ENCODE measurements at regions not wholly inside any gene's neighbourhood (a gene's known extent, or its start where the extent isn't known, plus 50 kb on each side); places are given as distances from the start of the nearest gene placed in this dataset.
"Not testable (repeated sequence)": the region's sequence is repeated elsewhere in the genome, so short reads cannot be mapped to it uniquely, and the experiment has no call there.

GRCh38 chr6:163895162-163895561 is 480.6 kb downstream of the QKI start:
- no peak for DNase-seq

GRCh38 chr6:163893609-163894189 is 479.2 kb downstream of the QKI start:
- DNase-seq = no peak

GRCh38 chr6:163892824-163893561 is 478.5 kb downstream of the QKI start:
- peak in 1 of 2 donors; percentile 16 for DNase-seq

- no peak for DNase-seq
Observed at GRCh38 chr6:163889904-163890514, 475.5 kb downstream of the QKI start.

- no peak for DNase-seq
Observed at GRCh38 chr6:163888030-163888819, 473.7 kb downstream of the QKI start.

- no peak for DNase-seq
Observed at GRCh38 chr6:163886428-163886827, 471.9 kb downstream of the QKI start.

GRCh38 chr6:163883984-163884383 is 469.5 kb downstream of the QKI start:
- DNase-seq = no peak

GRCh38 chr6:163878698-163879097 is 464.2 kb downstream of the QKI start:
- DNase-seq = no peak

GRCh38 chr6:163877877-163878639 is 463.5 kb downstream of the QKI start:
- no peak for DNase-seq

- DNase-seq = no peak
Observed at GRCh38 chr6:163876391-163876790, 461.9 kb downstream of the QKI start.

- DNase-seq = no peak
Observed at GRCh38 chr6:163874784-163875183, 460.3 kb downstream of the QKI start.

- no peak for DNase-seq
Observed at GRCh38 chr6:163872335-163872734, 457.8 kb downstream of the QKI start.

- DNase-seq = no peak
Observed at GRCh38 chr6:163871616-163872015, 457.1 kb downstream of the QKI start.

- DNase-seq = no peak
Observed at GRCh38 chr6:163867518-163868292, 453.2 kb downstream of the QKI start.

GRCh38 chr6:163866192-163866591 is 451.7 kb downstream of the QKI start:
- DNase-seq = no peak

- DNase-seq = no peak
Observed at GRCh38 chr6:163863565-163863964, 449.0 kb downstream of the QKI start.

- DNase-seq = no peak
Observed at GRCh38 chr6:163862701-163863100, 448.2 kb downstream of the QKI start.

- DNase-seq = no peak
Observed at GRCh38 chr6:163861627-163862026, 447.1 kb downstream of the QKI start.

GRCh38 chr6:163860287-163861081 is 446.0 kb downstream of the QKI start:
- no peak for DNase-seq

GRCh38 chr6:163858870-163859269 is 444.4 kb downstream of the QKI start:
- not testable (repeated sequence) for DNase-seq

GRCh38 chr6:163857421-163857820 is 442.9 kb downstream of the QKI start:
- DNase-seq = no peak
